Urinary bladder (tissue), 3 donors: ENCODE measurements at regions not wholly inside any gene's neighbourhood (a gene's known extent, or its start where the extent isn't known, plus 50 kb on each side); places are given as distances from the start of the nearest gene placed in this dataset.
"Not testable (repeated sequence)": the region's sequence is repeated elsewhere in the genome, so short reads cannot be mapped to it uniquely, and the experiment has no call there.

Experiments
- DNase-seq: peaks from one replicate; pipeline ENCODE4 v3.0.0-alpha.2; 2015; ENCODE audit errors: extremely low spot score
- H3K27ac ChIP-seq: one replicate; pipeline ENCODE4 v1.5.1; 2013; ENCODE audit warnings: low read depth, mild to moderate bottlenecking, moderate library complexity
- H3K36me3 ChIP-seq: one replicate; pipeline ENCODE4 v1.6.1; 2013; ENCODE audit warnings: mild to moderate bottlenecking, moderate library complexity; ENCODE audit not compliant: insufficient read depth
- H3K4me1 ChIP-seq: one replicate; pipeline ENCODE4 v1.6.1; 2013; ENCODE audit warnings: mild to moderate bottlenecking, moderate library complexity; ENCODE audit not compliant: insufficient read depth
- H3K4me3 ChIP-seq: one replicate; pipeline ENCODE4 v1.5.1; 2013; ENCODE audit warnings: low read depth, low read length
- WGBS: extraction: QIAGEN DNeasy Blood & Tissue Kit; methylation state at CpG from one replicate; pipeline ENCODE4 v1.1.7; 2013; 5-methylcytosine and 5-hydroxymethylcytosine counted together
- donor health status: healthy with polysubstance abuse.
- donor health status: healthy.

- no peak overlapping the region for H3K27ac ChIP-seq
- WGBS, result 43% methylated on average over 9 of the region's 9 CpGs
- no peak overlapping the region for H3K4me3 ChIP-seq
- H3K4me1 ChIP-seq, result no peaks in the 10 kb centered on the region
- no peak for DNase-seq
- H3K36me3 ChIP-seq, result no peaks in the 10 kb centered on the region
These were observed 164.9 kb upstream of the HEY2 start for GRCh38 chr6:125584468-125584939.

- no peak overlapping the region for H3K27ac ChIP-seq
- no peak for DNase-seq
- H3K4me3 ChIP-seq, result no peak overlapping the region
- no peaks in the 10 kb centered on the region for H3K36me3 ChIP-seq
- 85% methylated on average over 4 of the region's 4 CpGs for WGBS
- H3K4me1 ChIP-seq, result no peaks in the 10 kb centered on the region
These were observed 164.0 kb upstream of the HEY2 start for GRCh38 chr6:125585470-125585869.

- no peak for DNase-seq
- no peaks in the 10 kb centered on the region for H3K36me3 ChIP-seq
- H3K4me1 ChIP-seq, result no peaks in the 10 kb centered on the region
- 77% methylated on average over 3 of the region's 3 CpGs for WGBS
- no peak overlapping the region for H3K27ac ChIP-seq
- H3K4me3 ChIP-seq, result no peak overlapping the region
These were observed 163.4 kb upstream of the HEY2 start for GRCh38 chr6:125586074-125586473.

GRCh38 chr6:125586605-125587004 lies 162.8 kb upstream of the HEY2 start:
- WGBS, result 92% methylated on average over 1 of the region's 1 CpG
- Histone ChIP-seq H3K36me3 (no peaks in the 10 kb centered on the region), H3K4me3 (no peak overlapping the region), H3K4me1 (no peaks in the 10 kb centered on the region), H3K27ac (no peak overlapping the region)
- no peak for DNase-seq

GRCh38 chr6:125587666-125588632 lies 161.5 kb upstream of the HEY2 start:
- H3K4me3 ChIP-seq, result no peak overlapping the region
- 75% methylated on average over 11 of the region's 11 CpGs for WGBS
- DNase-seq, result no peak
- H3K27ac ChIP-seq, result no peak overlapping the region
- H3K36me3 ChIP-seq, result no peaks in the 10 kb centered on the region
- H3K4me1 ChIP-seq, result no peaks in the 10 kb centered on the region

GRCh38 chr6:125591796-125592195 lies 157.6 kb upstream of the HEY2 start:
- not testable (repeated sequence) for DNase-seq, H3K4me1 ChIP-seq, H3K36me3 ChIP-seq, H3K27ac ChIP-seq, H3K4me3 ChIP-seq
- 84% methylated on average over 3 of the region's 3 CpGs for WGBS

GRCh38 chr6:125593746-125594145 lies 155.7 kb upstream of the HEY2 start:
- H3K4me3 ChIP-seq, result no peak overlapping the region
- H3K27ac ChIP-seq, result no peak overlapping the region
- H3K4me1 ChIP-seq, result no peaks in the 10 kb centered on the region
- no peaks in the 10 kb centered on the region for H3K36me3 ChIP-seq
- DNase-seq, result no peak

- H3K4me1 ChIP-seq, result no peaks in the 10 kb centered on the region
- no peak overlapping the region for H3K4me3 ChIP-seq
- WGBS, result 76% methylated on average over 3 of the region's 3 CpGs
- no peak overlapping the region for H3K27ac ChIP-seq
- no peak for DNase-seq
- no peaks in the 10 kb centered on the region for H3K36me3 ChIP-seq
These were observed 153.4 kb upstream of the HEY2 start for GRCh38 chr6:125596020-125596419.

GRCh38 chr6:125597411-125598253 lies 151.8 kb upstream of the HEY2 start:
- H3K4me3 ChIP-seq, result no peak overlapping the region
- no peaks in the 10 kb centered on the region for H3K36me3 ChIP-seq
- no peak for DNase-seq
- WGBS, result 65% methylated on average over 7 of the region's 7 CpGs
- no peak overlapping the region for H3K27ac ChIP-seq
- H3K4me1 ChIP-seq, result no peaks in the 10 kb centered on the region

GRCh38 chr6:125598422-125598821 lies 151.0 kb upstream of the HEY2 start:
- H3K4me1 ChIP-seq, result no peaks in the 10 kb centered on the region
- DNase-seq, result no peak
- no peak overlapping the region for H3K27ac ChIP-seq
- H3K4me3 ChIP-seq, result no peak overlapping the region
- H3K36me3 ChIP-seq, result no peaks in the 10 kb centered on the region
- 69% methylated on average over 5 of the region's 5 CpGs for WGBS

GRCh38 chr6:125604257-125604656 lies 145.2 kb upstream of the HEY2 start:
- H3K4me3 ChIP-seq, result no peak overlapping the region
- 85% methylated on average over 1 of the region's 1 CpG for WGBS
- no peak overlapping the region for H3K27ac ChIP-seq
- DNase-seq, result no peak
- no peaks in the 10 kb centered on the region for H3K36me3 ChIP-seq
- H3K4me1 ChIP-seq, result no peaks in the 10 kb centered on the region

GRCh38 chr6:125611573-125612344 lies 137.7 kb upstream of the HEY2 start:
- 15% methylated on average over 11 of the region's 11 CpGs for WGBS
- Histone ChIP-seq H3K4me1 (no peaks in the 10 kb centered on the region), H3K27ac (no peak overlapping the region), H3K4me3 (no peak overlapping the region), H3K36me3 (no peaks in the 10 kb centered on the region)
- no peak for DNase-seq

- no peaks in the 10 kb centered on the region for H3K4me1 ChIP-seq
- DNase-seq, result no peak
- no peak overlapping the region for H3K4me3 ChIP-seq
- WGBS, result 24% methylated on average over 3 of the region's 3 CpGs
- no peak overlapping the region for H3K27ac ChIP-seq
- no peaks in the 10 kb centered on the region for H3K36me3 ChIP-seq
These were observed 137.0 kb upstream of the HEY2 start for GRCh38 chr6:125612345-125612846.
